IMR-90 (cell line): ENCODE measurements at regions not wholly inside any gene's neighbourhood (a gene's known extent, or its start where the extent isn't known, plus 50 kb on each side); places are given as distances from the start of the nearest gene placed in this dataset.

Source experiments
- BHLHE40 ChIP-seq: fragments of 150-350 bp; IDR thresholded peaks from 2 replicates; pipeline ENCODE4 v1.6.1; 2016; ENCODE audit warnings: mild to moderate bottlenecking, low read depth, low read length
- CTCF ChIP-seq: conservative IDR thresholded peaks from 2 replicates; pipeline ENCODE4 v1.5.1; 2012; ENCODE audit warnings: mild to moderate bottlenecking, low read depth, low read length, improper control_type of control experiment
- ELK1 ChIP-seq: fragments of 150-350 bp; IDR thresholded peaks from 2 replicates; pipeline ENCODE4 v1.6.1; 2016; ENCODE audit warnings: low read depth, mild to moderate bottlenecking, low read length, moderate library complexity, borderline replicate concordance
- MAZ ChIP-seq: IDR thresholded peaks from 2 replicates; pipeline ENCODE4 v1.6.1; 2012; ENCODE audit warnings: low read depth, mild to moderate bottlenecking, low read length, improper control_type of control experiment, moderate library complexity, borderline replicate concordance
- POLR2A ChIP-seq: IDR thresholded peaks from 2 replicates; pipeline ENCODE4 v1.6.1; 2012; ENCODE audit warnings: mild to moderate bottlenecking, low read depth, low read length
- SMC3 ChIP-seq: fragments of 150-350 bp; IDR thresholded peaks from 2 replicates; pipeline ENCODE4 v1.6.1; 2016; ENCODE audit warnings: low read depth, mild to moderate bottlenecking, antibody characterized with exemption, low read length, moderate library complexity

DNA sequence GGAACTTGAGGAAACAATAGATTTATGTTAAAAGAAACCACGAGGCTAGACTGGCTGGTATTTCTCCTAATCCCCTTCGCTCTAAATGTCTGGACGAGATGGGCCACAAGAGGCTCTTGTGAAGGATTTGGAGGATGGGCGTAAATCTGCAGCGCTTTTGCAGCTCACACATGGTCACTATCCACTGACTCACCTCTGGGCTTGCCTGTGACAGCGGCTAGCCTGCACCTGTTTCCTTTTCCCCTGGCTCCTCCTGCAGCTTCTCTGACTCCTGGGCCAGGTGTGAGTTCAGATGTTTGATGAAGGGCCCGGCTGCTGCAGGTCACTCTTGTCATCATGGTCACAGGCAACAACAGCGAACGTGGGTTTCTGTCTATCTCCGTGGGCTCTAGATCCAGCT lies 629.4 kb downstream of the CBLN4 start:
- TF ChIP-seq CTCF: no peak
- TF ChIP-seq MAZ: no peak
- no peak for TF ChIP-seq SMC3
- no peak for TF ChIP-seq BHLHE40
- TF ChIP-seq POLR2A: no peak
- TF ChIP-seq ELK1: no peak
